Stimulated activated CD4-positive, alpha-beta T cell treated with anti-CD3 and anti-CD28 coated beads, Interleukin-1b, Interleukin-23, amount 100 ng/mL, for 4 hours (primary cell): ENCODE measurements at regions not wholly inside any gene's neighbourhood (a gene's known extent, or its start where the extent isn't known, plus 50 kb on each side); places are given as distances from the start of the nearest gene placed in this dataset.
"Not testable (repeated sequence)": the region's sequence is repeated elsewhere in the genome, so short reads cannot be mapped to it uniquely, and the experiment has no call there.

Experiments used
- DNase-seq, 2 donors: peaks; one replicate each; pipeline ENCODE4 v3.0.0-alpha.2; 2020; ENCODE audit warnings: low read depth in 2 of 2

DNA sequence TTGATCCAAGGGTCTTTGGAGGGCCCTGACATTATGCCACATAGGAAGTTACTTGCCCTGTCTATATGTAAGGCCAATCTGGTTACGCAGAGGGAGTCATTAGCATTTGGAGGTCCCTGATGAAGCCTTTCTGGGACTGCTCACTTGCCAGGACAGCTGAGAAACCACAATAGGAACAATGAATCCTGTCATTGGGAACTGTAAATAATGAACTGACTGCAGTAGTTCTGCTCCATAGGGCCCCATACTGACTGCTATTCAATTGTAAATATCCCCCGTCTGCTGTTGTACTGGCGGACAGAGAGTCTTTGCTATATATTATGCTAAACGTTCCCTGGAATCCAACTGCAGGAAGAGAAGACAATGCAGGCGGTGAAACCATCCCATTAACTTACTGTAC is 149.4 kb upstream of the DCC start:
- DNase-seq = no peak

DNA sequence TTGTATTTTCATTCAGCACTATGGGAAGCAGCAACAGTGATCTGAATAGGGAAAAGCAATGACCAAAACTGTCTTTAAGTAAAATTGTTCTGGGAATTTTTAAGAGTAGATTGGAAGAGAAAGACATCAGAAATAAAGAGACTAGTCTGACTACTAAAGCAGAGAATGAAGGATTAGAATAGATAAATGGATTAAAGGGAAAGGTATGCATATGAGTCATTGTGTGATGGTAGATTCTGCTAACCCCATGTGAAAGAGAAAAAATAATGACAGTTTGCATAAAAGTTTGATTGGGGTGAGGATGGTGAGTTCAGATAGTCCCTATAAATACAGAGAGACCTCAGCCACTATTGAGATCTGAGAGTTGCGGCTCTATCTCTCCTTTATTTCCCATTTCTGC is 139.6 kb upstream of the DCC start:
- DNase-seq = no peak

DNA sequence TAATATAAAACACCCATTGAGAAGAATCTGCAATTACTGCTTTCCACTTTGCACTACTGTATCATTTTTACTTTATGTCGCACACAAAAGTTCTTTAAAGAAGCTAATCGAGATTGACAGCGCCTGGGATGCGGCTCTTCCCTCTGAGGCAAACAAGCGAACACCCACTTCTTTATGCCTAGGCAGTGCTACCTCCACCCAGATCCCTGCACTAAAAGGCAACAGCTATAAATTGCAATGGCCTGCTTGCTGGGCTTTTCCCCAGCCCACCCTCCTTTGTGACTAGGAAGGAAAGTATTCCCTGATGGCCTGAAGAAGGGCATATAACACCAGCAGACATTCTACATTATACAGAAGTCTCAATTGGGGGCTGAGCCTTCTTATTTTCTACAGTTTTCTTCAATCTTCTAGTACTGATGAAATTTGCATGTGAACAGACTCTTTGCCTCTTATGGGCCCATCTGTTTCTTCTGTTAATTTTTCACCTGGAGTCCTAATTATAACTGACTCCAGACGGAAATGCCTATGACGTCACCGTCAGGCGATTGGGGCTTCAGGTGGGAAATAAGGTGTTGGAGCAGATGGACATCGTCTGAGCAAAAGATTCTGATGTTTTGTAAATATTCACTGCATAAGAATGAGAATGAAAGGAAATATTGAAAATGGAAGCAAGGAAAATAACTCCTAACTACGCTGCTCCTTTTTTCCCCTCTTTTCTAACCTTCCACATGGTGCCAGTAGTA is 138.9 kb upstream of the DCC start:
- no peak for DNase-seq

DNA sequence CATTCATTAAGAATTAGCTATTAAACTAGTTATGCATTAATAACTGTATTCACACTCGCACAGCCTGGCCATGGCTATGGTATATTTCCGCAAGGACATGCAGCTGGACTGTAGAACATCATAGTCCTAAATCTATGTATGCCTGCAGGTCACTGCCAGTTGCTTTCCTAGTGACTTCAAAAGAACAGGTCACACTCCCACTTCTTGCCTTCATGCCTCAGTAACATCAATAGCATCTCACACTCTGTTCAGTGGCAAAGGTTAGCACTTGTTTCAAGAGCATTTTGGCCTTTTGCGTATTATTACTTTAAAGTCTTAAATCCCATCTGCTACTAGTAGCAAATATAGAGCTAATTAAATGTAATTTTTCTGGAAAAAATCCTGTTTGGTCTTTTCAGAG is 131.4 kb upstream of the DCC start:
- no peak for DNase-seq

DNA sequence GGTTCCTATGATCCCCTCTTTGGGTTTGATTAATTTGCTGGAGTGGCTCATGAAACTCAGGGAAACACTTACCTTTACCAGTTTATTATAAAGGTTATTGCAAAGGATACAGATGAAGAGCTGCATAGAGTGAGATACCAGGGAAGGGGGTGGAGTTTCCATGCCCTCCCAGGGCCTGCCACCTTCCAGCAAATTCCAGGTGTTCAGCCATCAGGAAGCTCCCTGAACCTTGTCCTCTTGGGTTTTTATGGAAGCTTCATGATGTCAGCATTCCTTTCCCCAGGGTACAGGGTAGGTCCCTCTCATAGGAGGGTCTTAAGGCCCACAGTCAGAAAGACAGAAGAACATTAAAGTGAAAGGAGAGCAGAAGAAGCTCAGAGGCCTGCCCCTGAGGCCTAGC is 123.9 kb upstream of the DCC start:
- no peak for DNase-seq

DNA sequence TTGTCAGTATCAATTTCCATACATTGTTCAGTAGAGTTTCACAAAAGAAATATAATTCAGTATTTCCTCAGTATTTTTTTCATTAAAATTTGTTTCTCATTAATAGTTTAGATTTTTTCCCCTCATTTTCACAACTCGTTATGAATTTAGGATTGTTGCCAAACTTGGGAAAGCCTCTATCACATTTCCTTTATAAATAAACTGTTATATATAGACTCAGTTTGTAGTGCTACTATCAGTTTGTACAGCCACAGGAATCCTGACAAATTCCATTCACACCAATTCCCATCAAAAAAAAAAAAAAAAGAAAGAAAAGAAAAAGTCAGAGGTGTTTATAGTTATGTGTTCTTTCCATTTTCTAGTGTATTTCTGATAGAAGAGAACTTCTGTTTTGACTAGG is 123.3 kb upstream of the DCC start:
- no peak for DNase-seq

DNA sequence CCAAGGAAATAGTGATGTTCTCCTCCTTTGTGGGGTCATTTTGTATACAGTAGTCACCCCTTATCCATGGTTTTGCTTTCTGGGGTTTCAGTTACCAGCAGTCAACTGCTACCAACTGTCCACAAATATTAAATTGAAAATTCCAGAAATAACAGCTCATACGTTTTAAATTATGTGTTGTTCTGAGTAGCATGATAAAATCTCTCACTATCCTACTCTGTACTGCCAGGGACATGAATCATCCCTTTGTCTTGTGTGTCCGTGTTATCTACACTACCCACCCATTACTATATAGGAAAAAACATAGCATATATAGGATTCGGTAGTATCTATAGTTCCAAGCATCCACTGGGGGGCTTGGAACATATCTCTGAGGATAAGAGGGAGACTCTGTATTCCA is 120.9 kb upstream of the DCC start:
- no peak for DNase-seq

DNA sequence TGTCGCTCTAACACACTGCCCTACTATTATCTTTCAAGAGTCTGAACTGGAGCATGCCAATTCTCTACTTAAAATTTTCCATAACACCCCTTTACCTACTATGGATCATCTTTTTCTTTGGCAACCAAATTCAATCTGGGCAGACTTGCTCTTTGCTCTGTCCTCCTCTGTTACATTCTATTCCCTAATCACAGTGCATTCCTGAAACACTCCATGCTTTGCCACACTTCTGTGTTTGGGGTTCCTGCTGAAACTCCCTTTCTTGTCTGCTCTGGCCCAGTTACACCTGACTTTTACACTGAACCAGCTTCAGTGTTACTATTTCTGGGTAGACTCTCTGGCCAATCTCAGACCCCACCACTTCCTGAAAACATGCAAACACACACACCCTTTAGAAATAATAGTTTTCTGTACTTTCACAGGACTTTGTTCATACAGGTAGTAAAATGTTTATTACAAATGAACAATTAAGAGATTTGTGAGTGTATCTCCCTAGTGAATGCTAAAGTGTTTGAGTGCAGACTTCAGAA is 119.9 kb upstream of the DCC start:
- no peak for DNase-seq

DNA sequence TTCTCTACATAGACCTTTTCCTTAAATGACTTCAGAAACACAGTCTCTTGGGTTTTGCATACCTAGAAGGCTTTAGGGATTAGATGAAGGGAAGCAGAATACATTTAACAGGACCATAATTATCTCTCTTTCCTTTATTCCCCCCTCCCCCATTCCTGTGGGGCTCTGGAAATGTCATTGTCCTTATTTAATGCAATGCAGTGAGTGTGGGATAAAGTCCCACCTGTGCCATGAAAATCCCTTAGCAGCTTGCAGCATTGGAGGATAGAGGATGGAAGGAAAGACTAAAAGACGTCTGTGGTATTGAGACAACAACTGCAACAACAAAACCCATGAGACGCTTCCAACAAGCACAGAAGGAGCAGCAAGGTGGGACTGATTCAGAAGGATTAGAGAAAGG is 117.8 kb upstream of the DCC start:
- no peak for DNase-seq

DNA sequence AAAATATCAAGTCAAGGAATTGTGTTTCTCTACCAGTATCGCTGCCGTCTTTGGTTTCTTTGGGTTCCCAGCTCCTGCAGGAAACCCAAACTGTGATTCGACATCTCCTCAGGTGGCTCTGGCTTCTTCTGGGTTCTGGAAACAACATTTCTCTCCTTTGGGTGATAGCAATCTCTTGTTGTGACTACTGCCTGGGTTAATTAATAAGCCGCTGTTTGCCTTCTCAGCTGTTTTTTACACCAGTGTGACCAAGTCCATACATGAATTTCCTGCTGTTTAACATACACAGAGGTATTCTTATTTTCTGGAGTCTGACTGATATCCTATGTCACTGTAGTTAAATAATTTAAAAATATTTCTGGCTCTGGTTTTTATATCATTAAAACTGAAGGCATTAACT is 112.5 kb upstream of the DCC start:
- no peak for DNase-seq

DNA sequence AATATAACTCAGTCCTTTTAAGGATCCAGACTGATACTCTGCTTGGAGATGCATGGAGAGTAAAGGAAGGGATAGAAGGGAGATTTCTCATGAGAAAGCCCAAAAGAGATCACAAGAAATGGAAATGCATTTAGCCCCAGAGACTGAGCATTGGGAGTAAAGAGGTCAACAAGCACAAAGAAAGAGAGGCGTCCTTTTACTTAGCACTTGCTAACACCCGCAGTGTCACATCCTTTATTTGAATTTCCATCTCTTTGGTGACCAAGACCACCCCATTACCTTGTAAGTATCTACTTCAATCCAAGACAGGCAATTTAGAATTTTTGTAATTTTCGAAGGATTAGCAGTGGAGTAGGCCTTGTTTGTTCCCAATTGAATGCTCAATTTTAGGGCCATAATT is 111.8 kb upstream of the DCC start:
- no peak for DNase-seq

DNA sequence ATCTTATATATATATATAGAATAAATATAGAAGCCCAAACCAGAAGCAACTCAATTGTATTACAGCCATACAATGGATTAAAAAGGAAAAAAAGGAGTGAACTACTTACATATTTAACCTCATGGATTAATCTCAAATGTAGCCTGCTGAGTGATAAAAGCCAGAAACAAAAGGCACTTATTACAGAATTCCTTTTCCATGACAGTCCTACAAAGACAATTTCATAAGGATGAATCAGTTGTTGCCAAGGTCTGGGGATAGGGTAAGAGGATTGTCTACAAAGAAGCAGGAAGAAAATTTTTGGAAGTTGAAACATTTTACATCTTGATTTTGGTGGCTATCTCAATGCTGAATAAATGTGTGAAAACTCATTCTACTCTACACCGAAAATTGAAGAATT is 103.9 kb upstream of the DCC start:
- DNase-seq = no peak

DNA sequence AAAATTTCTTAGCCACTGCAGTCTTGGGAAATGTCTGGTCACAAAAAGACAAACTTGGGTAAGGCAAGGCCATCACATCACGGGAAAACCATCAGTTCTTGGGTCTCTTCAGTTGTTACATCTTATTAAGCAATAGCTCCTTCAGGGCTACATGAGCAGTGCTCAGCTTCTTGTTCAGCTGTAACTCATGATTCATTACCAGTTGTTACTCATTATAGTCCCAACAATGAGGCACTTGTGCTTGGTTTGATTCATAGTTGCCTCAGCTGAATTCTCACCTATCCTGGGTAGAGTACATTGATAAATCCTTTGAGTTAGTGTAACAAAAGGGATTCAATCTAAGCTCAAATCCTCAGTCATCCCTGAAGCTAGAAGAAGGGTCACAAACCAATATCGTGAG is 102.4 kb upstream of the DCC start:
- DNase-seq = no peak

DNA sequence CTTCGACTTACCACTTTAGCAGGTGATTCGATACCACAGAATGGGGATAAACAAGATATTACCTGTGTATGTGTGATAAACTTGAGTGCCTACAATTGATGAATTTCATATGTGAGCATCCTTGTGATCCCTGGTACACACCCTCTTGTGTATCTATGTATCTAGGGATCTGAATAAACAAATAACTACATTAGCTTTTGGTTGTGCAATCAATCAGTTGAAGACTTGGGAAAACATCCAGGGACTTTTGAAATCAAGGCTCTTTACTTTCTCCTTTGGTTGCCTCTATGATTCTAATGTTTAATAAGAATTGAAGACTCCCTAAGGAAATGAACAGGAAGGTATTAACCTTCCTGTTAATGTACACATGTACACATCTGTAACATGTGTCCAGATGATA is 97.3 kb upstream of the DCC start:
- DNase-seq = no peak

DNA sequence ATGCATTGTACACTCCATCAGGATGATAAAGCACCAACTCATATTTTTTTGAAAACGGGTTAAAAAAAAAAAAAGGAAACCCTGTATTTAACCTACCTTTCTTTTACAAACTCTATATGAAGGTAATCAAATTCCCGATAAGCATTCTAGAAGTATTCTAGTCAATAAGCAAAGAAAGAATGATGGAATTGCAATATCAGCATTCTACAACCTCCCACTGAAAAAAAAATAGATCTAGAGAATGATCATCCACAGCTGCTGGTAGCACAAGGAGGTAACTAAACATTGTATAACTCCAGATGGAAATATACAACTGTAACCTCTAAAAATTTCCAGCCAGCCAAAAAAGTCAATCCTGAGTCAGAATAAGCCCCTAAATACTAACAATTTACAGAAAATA is 95.3 kb upstream of the DCC start:
- no peak for DNase-seq

DNA sequence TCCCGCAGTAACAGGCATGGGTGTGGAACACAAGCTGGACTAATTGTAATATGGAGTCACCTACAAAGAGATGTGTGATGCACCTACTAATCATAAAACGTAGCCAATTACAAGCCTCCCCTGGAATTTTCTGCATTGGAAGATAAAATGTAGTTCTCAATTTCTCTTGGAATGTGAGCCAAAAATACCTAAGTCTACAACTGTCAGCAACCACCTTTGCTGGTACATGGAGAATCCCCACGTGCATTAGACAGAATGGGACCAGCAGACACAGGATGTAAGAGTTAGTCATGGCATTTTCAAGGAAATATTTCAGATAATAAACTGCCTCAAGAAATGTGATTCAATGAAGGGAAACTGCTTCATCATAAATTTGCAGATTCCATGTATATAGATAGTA is 85.6 kb upstream of the DCC start:
- DNase-seq = no peak

DNA sequence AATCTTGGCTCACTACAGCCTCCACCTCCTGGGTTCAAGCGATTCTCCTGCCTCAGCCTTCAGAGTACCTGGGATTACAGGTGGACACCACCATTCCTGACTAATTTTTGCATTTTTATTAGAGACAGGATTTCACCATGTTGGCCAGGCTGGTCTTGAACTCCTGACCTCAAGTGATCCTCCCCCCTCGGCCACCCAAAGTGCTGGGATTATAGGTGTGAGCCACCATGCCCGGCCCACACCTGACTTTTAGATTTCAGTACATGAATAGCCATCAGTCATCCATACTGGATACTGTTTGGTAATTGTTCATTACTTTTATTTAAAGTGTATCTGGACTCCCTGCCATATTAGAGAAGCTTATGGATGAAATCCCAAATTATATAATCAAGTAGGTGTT is 82.6 kb upstream of the DCC start:
- not testable (repeated sequence) for DNase-seq

DNA sequence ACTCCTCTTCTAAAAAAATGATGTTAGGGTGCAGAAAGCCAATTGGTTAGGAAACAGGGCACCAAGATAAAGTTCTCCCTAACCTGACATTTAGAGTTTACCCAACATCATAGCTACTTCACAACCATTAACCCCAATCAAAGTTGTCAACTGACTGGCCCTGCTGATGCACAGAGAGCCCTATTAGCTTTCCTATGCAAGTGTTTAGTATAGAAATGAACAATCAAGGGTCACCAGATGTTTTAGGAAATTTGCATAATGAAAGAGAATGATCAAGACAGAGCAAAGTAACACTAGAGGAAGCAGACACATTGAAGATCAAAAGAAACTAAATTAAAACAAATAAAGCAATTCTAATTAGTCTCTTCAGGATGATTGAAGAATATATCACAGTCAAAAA is 64.2 kb upstream of the DCC start:
- no peak for DNase-seq

DNA sequence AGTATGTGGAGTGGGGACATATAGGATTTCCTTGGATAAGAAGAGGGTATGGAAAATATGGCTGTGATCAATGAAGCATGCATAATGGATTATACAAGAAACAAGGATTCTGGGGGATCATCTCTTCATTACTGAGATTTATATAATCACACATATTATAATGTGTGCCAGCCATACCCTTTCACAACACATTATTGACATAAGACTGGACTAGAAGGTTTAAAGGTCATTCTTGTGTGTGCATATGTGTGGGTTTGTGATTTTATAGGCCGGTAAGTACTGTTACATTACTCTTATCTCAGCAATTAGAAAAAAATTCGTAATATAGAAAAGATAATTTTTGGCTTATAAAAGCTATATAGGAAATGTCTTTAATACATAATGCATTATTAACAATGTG is 62.2 kb upstream of the DCC start:
- DNase-seq = no peak

DNA sequence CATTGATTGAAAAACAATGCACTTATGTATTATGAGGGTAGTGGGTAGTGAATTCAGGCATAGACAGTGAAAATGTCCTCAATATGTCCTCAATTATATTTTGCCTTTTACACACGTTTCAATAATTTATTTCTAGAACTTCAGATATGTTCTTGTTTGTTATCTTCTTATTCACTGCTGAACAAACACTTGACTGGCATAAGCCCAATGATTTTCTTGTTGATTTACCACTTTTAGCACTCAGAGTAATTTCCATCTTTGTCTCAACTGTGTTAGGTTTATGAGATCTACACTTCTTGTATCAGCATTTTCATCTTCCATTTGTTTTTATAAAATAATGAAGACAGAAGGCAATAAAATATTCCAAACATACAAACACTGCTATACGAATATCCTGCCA is 61.8 kb upstream of the DCC start:
- no peak for DNase-seq

DNA sequence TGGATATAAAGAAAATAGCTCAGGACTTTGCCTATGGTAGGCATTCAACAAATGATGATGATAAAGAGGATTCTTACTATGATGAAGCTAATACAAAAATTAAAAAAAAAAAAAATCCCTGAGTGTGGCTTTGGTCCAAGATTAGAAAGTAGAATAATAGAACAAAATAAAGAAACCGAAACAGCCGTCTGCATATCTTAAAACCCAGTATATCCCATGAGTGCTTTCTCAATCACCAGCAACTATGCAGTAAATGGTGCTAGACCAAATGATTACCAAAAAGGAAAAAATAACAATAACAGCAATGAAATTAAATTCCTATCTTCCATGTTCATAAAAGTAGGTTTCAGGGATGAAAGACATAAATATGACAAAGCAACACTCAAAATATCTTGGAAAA is 59.3 kb upstream of the DCC start:
- DNase-seq = no peak

DNA sequence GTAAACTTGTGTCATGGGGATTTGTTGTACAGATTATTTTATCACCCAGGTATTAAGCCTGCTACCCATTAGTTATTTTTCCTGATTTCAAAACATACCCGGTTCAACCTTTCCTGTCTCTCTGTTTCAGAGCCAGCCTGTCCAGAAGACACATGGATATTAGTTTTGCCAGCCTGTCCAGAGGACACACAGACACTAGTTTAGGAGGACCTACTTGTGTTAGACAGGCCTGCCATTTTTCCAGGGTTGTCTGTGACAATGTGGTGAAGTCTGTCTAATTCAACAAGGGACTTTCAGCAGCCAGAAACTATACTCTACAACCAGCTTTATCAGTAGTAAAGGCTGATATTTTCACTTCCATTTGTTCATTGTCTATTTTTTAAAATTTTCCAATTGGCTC is 56.1 kb upstream of the DCC start:
- no peak for DNase-seq

DNA sequence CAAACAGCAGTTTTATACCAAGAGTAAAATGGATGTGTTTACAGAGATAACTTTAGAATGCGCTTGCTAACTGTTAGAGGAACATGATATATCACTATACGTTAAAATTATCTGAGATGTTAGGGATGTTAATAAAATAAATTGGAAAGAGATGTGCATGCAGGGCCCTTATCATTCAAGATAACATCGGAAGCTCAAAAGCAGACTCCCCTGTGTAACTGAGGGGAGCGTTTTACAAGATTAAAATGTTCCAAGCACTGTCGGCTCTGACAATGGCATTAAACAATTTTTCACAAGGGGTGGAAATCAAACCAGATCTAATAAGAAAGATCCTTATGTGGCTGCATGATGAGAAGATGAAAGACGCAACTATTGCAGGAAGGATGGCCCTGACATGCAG is 53.3 kb upstream of the DCC start:
- no peak for DNase-seq

DNA sequence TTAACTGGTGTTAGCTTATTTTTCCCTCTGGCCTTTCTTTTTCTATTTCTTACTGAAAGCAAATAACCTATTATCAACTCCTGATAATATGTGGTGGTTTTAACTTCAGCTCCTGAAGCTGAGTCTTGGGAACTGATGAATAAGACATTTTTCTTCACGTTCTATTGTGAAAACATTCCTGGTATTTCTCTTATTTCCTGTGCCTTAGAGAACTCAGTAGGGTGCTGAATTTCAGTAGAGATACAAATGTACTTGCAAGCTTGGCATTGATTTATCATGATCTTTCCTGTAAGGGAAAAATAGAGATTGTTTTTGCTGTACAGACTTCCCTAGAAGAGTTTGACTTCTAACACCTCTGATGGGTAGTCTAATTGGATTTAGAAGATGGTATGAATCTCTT is 52.8 kb upstream of the DCC start:
- DNase-seq = no peak
